Neural cell (in vitro differentiated cells): ENCODE measurements at regions not wholly inside any gene's neighbourhood (a gene's known extent, or its start where the extent isn't known, plus 50 kb on each side); places are given as distances from the start of the nearest gene placed in this dataset.

Experiments used
- TF ChIP-seq, protein P1 (sequence below): fragments of 450-650 bp; IDR thresholded peaks from 2 replicates; pipeline ENCODE4 v1.5.1; 2014; ENCODE audit warnings: antibody characterized with exemption, mild to moderate bottlenecking, moderate library complexity; ENCODE audit not compliant: poor library complexity, severe bottlenecking
- TF ChIP-seq, protein P2 (sequence below): IDR thresholded peaks from 2 replicates; pipeline ENCODE4 v1.6.1; 2012; ENCODE audit warnings: borderline replicate concordance

DNA sequence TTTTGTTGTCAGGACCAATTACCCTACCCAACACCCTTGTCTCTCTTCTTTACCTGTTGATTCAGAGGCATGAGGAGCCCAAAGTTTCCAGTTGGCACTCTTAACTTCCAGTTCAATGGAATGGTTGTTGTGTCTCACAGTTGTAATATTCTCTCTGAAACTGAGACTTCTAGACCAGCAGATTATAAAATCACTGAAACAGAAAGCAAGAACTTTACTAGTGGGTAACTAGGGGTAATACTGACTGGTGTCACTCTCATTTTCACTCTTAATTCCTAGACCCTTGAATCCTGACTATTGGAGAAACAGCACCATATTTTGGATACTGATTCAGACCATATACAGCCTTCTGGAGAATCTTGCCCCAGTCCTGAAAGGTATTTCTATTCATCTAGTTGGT lies 140.2 kb upstream of the MMS22L start:
- TF ChIP-seq, protein P1, sequence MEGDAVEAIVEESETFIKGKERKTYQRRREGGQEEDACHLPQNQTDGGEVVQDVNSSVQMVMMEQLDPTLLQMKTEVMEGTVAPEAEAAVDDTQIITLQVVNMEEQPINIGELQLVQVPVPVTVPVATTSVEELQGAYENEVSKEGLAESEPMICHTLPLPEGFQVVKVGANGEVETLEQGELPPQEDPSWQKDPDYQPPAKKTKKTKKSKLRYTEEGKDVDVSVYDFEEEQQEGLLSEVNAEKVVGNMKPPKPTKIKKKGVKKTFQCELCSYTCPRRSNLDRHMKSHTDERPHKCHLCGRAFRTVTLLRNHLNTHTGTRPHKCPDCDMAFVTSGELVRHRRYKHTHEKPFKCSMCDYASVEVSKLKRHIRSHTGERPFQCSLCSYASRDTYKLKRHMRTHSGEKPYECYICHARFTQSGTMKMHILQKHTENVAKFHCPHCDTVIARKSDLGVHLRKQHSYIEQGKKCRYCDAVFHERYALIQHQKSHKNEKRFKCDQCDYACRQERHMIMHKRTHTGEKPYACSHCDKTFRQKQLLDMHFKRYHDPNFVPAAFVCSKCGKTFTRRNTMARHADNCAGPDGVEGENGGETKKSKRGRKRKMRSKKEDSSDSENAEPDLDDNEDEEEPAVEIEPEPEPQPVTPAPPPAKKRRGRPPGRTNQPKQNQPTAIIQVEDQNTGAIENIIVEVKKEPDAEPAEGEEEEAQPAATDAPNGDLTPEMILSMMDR = no peak
- TF ChIP-seq, protein P2, sequence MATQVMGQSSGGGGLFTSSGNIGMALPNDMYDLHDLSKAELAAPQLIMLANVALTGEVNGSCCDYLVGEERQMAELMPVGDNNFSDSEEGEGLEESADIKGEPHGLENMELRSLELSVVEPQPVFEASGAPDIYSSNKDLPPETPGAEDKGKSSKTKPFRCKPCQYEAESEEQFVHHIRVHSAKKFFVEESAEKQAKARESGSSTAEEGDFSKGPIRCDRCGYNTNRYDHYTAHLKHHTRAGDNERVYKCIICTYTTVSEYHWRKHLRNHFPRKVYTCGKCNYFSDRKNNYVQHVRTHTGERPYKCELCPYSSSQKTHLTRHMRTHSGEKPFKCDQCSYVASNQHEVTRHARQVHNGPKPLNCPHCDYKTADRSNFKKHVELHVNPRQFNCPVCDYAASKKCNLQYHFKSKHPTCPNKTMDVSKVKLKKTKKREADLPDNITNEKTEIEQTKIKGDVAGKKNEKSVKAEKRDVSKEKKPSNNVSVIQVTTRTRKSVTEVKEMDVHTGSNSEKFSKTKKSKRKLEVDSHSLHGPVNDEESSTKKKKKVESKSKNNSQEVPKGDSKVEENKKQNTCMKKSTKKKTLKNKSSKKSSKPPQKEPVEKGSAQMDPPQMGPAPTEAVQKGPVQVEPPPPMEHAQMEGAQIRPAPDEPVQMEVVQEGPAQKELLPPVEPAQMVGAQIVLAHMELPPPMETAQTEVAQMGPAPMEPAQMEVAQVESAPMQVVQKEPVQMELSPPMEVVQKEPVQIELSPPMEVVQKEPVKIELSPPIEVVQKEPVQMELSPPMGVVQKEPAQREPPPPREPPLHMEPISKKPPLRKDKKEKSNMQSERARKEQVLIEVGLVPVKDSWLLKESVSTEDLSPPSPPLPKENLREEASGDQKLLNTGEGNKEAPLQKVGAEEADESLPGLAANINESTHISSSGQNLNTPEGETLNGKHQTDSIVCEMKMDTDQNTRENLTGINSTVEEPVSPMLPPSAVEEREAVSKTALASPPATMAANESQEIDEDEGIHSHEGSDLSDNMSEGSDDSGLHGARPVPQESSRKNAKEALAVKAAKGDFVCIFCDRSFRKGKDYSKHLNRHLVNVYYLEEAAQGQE = no peak
